Activated CD8-positive, alpha-beta T cell treated with anti-CD3 and anti-CD28 coated beads for 36 hours (primary cell): ENCODE measurements at regions not wholly inside any gene's neighbourhood (a gene's known extent, or its start where the extent isn't known, plus 50 kb on each side); places are given as distances from the start of the nearest gene placed in this dataset.

Experiments used
- ATAC-seq: fragments of 200-7000 bp; cut with Tn5 transposase; one replicate; pipeline ENCODE4 v1.10.0; 2021; ENCODE audit warnings: mild to moderate bottlenecking, moderate library complexity
- CTCF ChIA-PET: fragments of 350-600 bp; sonication (Branson Sonifier 250); formaldehyde crosslinking; loops from one replicate; lab custom pipeline; 2021; ENCODE audit warnings: antibody characterized with exemption; lab: Charles Lee
- POLR2A ChIA-PET: fragments of 350-600 bp; sonication (Branson Sonifier 250); formaldehyde crosslinking; loops from one replicate; lab custom pipeline; 2021; ENCODE audit warnings: antibody characterized with exemption; lab: Charles Lee
- DNase-seq: peaks from one replicate; pipeline ENCODE4 v3.0.0-alpha.2; 2020
- H3K27ac Mint-ChIP-seq: one replicate; pipeline ENCODE4 v1.8.0; 2021; ENCODE audit warnings: mild to moderate bottlenecking, mixed read lengths
- H3K27me3 Mint-ChIP-seq: one replicate; pipeline ENCODE4 v1.8.0; 2021; ENCODE audit warnings: mixed read lengths
- H3K36me3 Mint-ChIP-seq: one replicate; pipeline ENCODE4 v1.8.0; 2021; ENCODE audit warnings: low read depth, mixed read lengths
- H3K4me1 Mint-ChIP-seq: one replicate; pipeline ENCODE4 v1.8.0; 2021; ENCODE audit warnings: low read depth, mixed read lengths
- H3K4me3 Mint-ChIP-seq: one replicate; pipeline ENCODE4 v1.8.0; 2021; ENCODE audit warnings: mild to moderate bottlenecking, moderate library complexity, mixed read lengths
- H3K9me3 Mint-ChIP-seq: one replicate; pipeline ENCODE4 v1.8.0; 2021; ENCODE audit warnings: mixed read lengths
- intact Hi-C: fragments of 100-400 bp; cut with micrococcal nuclease; formaldehyde crosslinking; loops from one replicate; pipeline ENCODE4 v1.10.0; 2022
- TF ChIP-seq, protein P1 (sequence below): fragments of 200-600 bp; IDR thresholded peaks from one replicate; pipeline ENCODE4 v1.8.0; 2022; ENCODE audit warnings: antibody characterized with exemption, mild to moderate bottlenecking

DNA sequence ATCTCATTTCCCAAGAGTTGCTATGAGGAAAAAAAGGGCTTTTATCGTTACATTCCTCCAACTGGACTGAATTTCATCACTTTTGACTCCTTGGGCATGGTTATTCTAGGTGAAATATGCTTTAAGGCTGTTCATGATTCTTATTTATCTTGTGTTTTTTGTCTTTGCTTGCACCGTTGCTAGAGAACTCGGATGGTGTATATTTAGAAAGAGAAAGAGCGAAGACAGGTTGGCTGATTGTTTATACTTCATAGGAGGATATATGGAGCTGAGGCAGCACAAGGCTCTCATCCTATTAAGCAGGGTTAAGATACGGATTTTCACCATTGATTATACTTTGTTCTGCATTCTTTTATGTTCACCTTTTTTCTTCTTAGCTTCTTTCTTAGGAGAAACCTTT lies 94.9 kb upstream of the GEMIN8 start:
- Mint-ChIP-seq H3K27me3 (peaks cover 2% of the 10 kb centered on the region), H3K4me3 (no peak overlapping the region), H3K9me3 (no peaks in the 10 kb centered on the region), H3K27ac (no peak overlapping the region), H3K4me1 (no peaks in the 10 kb centered on the region), H3K36me3 (no peaks in the 10 kb centered on the region)
- ChIA-PET POLR2A (no interaction called here), CTCF (no interaction called here)
- intact Hi-C loops, result no loop called here
- ATAC-seq (no peak), DNase-seq (no peak)
- TF ChIP-seq, protein P1, sequence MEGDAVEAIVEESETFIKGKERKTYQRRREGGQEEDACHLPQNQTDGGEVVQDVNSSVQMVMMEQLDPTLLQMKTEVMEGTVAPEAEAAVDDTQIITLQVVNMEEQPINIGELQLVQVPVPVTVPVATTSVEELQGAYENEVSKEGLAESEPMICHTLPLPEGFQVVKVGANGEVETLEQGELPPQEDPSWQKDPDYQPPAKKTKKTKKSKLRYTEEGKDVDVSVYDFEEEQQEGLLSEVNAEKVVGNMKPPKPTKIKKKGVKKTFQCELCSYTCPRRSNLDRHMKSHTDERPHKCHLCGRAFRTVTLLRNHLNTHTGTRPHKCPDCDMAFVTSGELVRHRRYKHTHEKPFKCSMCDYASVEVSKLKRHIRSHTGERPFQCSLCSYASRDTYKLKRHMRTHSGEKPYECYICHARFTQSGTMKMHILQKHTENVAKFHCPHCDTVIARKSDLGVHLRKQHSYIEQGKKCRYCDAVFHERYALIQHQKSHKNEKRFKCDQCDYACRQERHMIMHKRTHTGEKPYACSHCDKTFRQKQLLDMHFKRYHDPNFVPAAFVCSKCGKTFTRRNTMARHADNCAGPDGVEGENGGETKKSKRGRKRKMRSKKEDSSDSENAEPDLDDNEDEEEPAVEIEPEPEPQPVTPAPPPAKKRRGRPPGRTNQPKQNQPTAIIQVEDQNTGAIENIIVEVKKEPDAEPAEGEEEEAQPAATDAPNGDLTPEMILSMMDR, result no peak

DNA sequence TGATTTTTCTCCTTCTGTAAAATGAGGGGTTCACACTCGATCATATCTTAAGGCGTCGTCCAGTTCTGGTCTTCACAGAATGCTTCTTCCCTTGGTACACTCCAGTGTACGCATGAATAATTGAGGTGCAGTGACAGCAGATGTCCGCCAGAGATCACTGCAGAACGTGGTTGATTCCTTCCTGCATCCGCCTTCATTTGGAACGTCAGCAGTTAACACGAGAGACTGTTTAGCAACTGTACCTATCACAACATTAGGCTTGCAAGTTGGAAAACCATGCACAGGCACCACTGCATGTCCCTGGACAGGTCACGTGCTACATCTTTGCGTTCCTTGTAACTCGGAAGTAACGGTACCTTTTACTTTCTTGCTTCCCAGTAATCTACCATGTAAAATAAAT lies 66.0 kb upstream of the GEMIN8 start:
- no peaks in the 10 kb centered on the region for H3K36me3 Mint-ChIP-seq
- no peaks in the 10 kb centered on the region for H3K4me1 Mint-ChIP-seq
- H3K9me3 Mint-ChIP-seq, result no peaks in the 10 kb centered on the region
- H3K27me3 Mint-ChIP-seq, result peaks cover 3% of the 10 kb centered on the region
- no peak overlapping the region for H3K27ac Mint-ChIP-seq
- CTCF ChIA-PET, result interaction anchor here (1.0 kb wide), 2 partner anchors 9 to 433 kb away, joined by 3 to 4 read pairs; partner anchors contain the start of gene GLRA2
- no peak overlapping the region for H3K4me3 Mint-ChIP-seq
- POLR2A ChIA-PET, result no interaction called here
- ATAC-seq (peak; percentile 87), DNase-seq (peak; percentile 51)
- TF ChIP-seq, protein P1, result peak; percentile 47
- intact Hi-C loops, result loop anchor here (10.0 kb wide), 2 partner anchors 429 to 1049 kb away; partner anchors contain the start of gene GLRA2

DNA sequence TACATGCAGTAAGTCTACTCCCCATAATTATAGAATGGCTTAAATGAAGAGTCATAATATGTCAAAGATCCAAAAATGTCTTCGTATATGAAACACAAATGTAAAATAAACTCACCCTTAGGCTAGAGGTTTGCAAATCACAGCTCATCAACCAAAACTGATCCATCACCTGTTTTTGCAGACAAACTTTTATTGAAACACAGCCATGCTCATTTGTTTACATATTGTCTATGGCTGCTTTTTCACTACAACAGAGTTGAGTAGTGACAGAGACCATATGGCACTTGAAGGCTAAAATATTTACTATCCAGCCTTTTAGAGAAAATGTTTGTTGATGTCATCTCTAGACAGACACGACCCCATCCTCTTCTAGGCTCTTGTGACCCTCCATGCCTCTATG lies 64.5 kb upstream of the GEMIN8 start:
- Mint-ChIP-seq H3K36me3 (no peaks in the 10 kb centered on the region), H3K9me3 (no peaks in the 10 kb centered on the region), H3K27ac (no peak overlapping the region), H3K4me3 (no peak overlapping the region), H3K27me3 (peaks cover 5% of the 10 kb centered on the region), H3K4me1 (no peaks in the 10 kb centered on the region)
- CTCF ChIA-PET, result interaction anchor here (1.7 kb wide), 1 partner anchor 55 kb away, joined by 4 read pairs; no protein-coding TSS in a partner anchor
- intact Hi-C loops, result loop anchor here (10.0 kb wide), 2 partner anchors 431 to 1051 kb away; partner anchors contain the start of gene GLRA2
- TF ChIP-seq, protein P1, result no peak
- ATAC-seq (no peak), DNase-seq (no peak)
- POLR2A ChIA-PET, result no interaction called here

DNA sequence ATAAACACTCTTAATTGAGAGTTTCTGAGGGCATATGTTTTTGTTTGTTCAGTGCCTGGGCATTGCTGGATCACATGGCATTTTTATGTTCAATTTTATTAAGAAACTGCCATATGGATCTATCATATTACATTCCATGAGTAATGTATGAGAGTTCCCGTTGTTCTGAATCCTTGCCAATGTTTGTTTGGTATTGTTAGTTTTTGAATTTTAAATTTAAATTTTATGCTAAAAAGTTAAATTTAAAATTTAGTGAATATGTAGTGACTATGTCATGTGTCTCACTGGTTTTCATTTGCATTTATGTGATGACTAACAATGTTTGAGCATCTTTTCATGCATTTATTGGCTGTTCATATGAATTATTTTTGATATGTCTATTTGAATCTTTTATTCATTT lies 54.8 kb upstream of the GEMIN8 start:
- Mint-ChIP-seq H3K27ac (no peak overlapping the region), H3K4me3 (no peak overlapping the region), H3K27me3 (peaks cover 2% of the 10 kb centered on the region), H3K36me3 (no peaks in the 10 kb centered on the region), H3K4me1 (no peaks in the 10 kb centered on the region), H3K9me3 (no peaks in the 10 kb centered on the region)
- ATAC-seq, result no peak
- TF ChIP-seq, protein P1, result no peak
- CTCF ChIA-PET, result no interaction called here
- intact Hi-C loops, result no loop called here
- POLR2A ChIA-PET, result no interaction called here
- DNase-seq, result no peak

DNA sequence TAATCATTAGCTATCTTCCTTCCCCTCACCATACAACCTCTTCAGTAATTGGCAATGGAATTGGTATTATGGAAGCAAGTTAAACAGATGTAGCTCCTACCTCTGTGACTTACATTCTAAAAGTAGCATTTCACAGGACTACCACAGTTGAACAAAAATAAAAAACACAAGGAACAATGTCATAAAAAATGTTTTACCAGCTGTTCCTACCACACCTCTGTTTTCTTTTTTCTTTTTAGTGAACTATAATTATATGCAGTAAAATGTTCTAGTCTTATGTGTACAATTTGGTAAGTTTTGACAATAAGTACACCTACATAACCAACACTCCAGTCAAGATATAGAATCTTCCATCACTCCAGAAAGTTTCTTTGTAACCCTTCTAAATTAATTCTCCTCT lies 54.1 kb upstream of the GEMIN8 start:
- CTCF ChIA-PET, result no interaction called here
- Mint-ChIP-seq H3K27me3 (peaks cover 2% of the 10 kb centered on the region), H3K36me3 (no peaks in the 10 kb centered on the region), H3K27ac (no peak overlapping the region), H3K9me3 (no peaks in the 10 kb centered on the region), H3K4me3 (no peak overlapping the region), H3K4me1 (no peaks in the 10 kb centered on the region)
- DNase-seq, result no peak
- no peak for ATAC-seq
- intact Hi-C loops, result no loop called here
- TF ChIP-seq, protein P1, result no peak
- POLR2A ChIA-PET, result no interaction called here
